GM20000 (cell line): ENCODE measurements at regions not wholly inside any gene's neighbourhood (a gene's known extent, or its start where the extent isn't known, plus 50 kb on each side); places are given as distances from the start of the nearest gene placed in this dataset.

Source experiments
- DNase-seq: peaks from one replicate; pipeline ENCODE4 v3.0.0; 2012; ENCODE audit warnings: low spot score
- CTCF ChIP-seq: IDR thresholded peaks from 2 replicates; pipeline ENCODE4 v1.5.1; 2012; ENCODE audit warnings: mild to moderate bottlenecking, control low read depth; ENCODE audit errors: extremely low read depth, missing control alignments

DNA sequence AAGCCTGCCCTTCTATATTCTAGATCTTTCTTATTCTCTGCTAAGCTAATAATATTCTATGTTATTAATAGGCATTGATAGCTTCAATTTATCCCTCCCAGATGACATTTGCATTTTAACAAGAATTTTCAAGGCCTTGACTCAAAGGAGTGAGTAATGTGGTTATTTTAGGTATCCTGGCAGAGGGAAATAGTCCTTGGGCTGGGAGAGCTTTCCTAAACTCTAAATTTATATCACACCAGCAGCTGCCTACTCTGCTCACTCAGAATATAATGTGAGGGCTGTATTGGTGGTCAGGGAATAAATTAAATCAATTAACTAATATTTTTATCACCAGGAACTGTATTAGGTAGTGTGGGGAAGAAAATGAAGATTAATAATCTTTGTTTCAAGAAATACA is 74.8 kb upstream of the ADAM23 start:
- TF ChIP-seq CTCF: no peak
- DNase-seq: no peak

DNA sequence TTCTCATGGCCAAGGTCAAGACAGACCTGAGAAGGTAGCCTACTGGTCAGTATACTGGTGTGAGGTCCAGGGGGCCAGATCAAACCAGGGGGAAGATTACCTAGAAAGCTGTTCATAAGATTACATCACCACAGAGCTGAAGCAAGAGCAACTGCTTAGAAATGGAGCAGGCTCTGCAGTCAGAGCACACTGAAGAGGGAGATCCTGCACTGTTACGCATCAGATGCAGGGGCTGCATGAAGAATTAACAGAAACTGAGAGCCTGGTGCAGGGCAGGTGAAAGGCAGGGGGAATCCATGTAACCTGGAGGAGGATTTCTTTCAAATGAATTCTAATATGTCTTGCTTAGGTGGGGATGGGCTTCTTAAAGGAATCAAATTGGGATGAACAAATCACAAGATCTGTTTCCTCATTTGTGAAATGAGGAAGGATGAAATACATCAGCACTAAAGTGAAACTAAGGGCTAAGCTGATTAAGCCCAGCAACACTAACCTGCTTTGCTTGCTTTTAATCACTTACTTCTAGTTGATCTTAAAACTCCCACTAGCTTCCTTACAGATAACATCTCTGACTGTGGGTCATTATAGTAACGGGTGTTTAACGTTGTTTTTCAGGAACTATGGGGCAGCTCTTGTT is 74.3 kb upstream of the ADAM23 start:
- DNase-seq: no peak
- TF ChIP-seq CTCF: no peak

DNA sequence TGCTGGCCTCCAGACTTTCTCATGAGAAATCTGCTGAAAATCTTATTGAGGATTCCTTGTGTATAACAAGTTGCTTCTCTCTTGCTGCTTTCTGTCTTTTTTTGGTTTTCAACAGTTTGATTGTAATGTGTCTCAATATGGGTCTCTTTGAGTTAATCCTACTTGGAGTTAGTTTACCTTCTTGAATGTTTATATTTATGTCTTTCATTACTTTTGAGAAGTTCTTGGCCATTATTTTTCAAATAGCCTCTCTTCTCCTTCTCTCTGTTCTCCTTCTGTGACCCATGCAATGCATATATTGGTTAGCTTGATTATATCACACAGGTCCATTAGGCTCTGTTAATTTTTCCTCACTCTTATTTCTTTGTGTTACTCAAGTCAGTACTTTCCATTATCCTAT is 67.4 kb upstream of the ADAM23 start:
- TF ChIP-seq CTCF: no peak
- no peak for DNase-seq

DNA sequence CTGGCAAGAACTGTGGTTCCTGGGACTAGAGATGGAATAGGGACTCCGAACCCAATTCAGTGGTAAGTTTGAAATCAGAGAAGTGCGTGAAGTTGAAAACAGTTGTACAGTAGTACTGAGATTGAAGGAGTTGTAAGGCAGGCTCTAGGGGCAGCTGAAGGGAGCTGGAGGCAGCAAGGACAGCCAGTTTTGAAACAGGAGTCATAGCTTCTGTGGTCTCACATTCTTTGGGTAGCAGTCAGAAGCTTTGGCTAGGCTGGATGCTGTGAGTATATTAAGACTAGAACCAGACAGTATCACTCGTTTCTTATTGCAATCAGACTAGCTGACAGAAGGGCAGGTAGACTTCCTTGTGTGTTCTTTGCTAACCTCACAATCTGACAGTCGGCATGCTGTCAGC is 64.5 kb upstream of the ADAM23 start:
- no peak for TF ChIP-seq CTCF
- DNase-seq: no peak

- no peak for DNase-seq
- TF ChIP-seq CTCF: no peak
Observed at GRCh38 chr2:206379266-206379665, 64.1 kb upstream of the ADAM23 start.

GRCh38 chr2:206379886-206380285 is 63.4 kb upstream of the ADAM23 start:
- no peak for DNase-seq
- TF ChIP-seq CTCF: no peak

DNA sequence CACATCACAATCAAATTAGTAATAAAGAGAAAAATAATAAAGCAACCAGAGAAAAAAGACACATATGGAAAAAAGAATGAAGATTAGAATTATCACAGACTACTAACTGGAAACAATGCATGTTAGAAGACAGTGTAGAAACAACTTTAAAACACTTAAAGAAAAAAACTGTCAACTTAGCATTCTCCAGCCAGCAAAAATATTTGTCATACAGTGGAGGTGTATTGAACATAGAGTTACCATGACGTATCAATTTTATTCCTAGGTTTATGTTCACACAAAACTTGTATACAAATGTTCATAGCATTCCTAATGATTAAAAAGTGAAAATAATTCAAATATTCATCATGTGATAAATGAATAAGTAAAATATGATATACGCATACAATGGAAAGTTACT is 61.5 kb upstream of the ADAM23 start:
- DNase-seq: no peak
- TF ChIP-seq CTCF: no peak

DNA sequence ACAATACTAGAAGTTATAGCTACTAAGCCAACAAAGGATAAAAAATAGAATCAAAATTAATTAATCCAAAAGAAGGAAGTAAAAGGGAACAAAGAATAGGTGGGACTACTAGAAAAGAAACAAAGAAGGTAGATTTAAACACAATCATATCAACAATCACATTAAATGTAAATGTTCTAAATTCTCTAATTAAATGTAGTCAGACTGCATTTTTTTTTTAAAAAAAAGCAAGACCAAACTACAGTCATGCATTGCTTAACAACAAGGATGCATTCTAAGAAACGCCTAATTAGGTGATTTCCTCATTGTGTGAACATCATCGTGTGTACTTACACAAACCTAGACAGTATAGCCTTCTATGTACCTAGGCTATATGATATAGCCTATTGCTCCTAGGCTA is 59.7 kb upstream of the ADAM23 start:
- DNase-seq: no peak
- TF ChIP-seq CTCF: no peak
